OCI-LY1 (cell line): ENCODE measurements at regions not wholly inside any gene's neighbourhood (a gene's known extent, or its start where the extent isn't known, plus 50 kb on each side); places are given as distances from the start of the nearest gene placed in this dataset.

ENCODE experiments used
- EZH2 ChIP-seq: fragments of 200-600 bp; sonication (generic), shearing (Covaris generic); IDR thresholded peaks from 2 replicates; pipeline ENCODE4 v1.8.0; 2017; ENCODE audit warnings: borderline replicate concordance, mixed run types, mild to moderate bottlenecking, antibody characterized with exemption, low read length, moderate library complexity, mixed read lengths
- TF ChIP-seq, protein P1 (sequence below): fragments of 200-600 bp; sonication (generic), shearing (Covaris generic); IDR thresholded peaks from 2 replicates; pipeline ENCODE4 v1.5.1; 2017; ENCODE audit warnings: mild to moderate bottlenecking, antibody characterized with exemption, low read length, moderate library complexity, mixed read lengths

- no peak for TF ChIP-seq EZH2
- TF ChIP-seq, protein P1, sequence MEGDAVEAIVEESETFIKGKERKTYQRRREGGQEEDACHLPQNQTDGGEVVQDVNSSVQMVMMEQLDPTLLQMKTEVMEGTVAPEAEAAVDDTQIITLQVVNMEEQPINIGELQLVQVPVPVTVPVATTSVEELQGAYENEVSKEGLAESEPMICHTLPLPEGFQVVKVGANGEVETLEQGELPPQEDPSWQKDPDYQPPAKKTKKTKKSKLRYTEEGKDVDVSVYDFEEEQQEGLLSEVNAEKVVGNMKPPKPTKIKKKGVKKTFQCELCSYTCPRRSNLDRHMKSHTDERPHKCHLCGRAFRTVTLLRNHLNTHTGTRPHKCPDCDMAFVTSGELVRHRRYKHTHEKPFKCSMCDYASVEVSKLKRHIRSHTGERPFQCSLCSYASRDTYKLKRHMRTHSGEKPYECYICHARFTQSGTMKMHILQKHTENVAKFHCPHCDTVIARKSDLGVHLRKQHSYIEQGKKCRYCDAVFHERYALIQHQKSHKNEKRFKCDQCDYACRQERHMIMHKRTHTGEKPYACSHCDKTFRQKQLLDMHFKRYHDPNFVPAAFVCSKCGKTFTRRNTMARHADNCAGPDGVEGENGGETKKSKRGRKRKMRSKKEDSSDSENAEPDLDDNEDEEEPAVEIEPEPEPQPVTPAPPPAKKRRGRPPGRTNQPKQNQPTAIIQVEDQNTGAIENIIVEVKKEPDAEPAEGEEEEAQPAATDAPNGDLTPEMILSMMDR, result no peak
Measured at GRCh38 chr9:107153336-107153735, 129.7 kb upstream of the RAD23B start.
